Germinal center (tissue), 1 donor: ENCODE measurements at regions not wholly inside any gene's neighbourhood (a gene's known extent, or its start where the extent isn't known, plus 50 kb on each side); places are given as distances from the start of the nearest gene placed in this dataset.

Experiments
- DNase-seq: peaks from one replicate; pipeline ENCODE4 v3.0.0; 2012; ENCODE audit warnings: mixed read lengths, low spot score

DNA sequence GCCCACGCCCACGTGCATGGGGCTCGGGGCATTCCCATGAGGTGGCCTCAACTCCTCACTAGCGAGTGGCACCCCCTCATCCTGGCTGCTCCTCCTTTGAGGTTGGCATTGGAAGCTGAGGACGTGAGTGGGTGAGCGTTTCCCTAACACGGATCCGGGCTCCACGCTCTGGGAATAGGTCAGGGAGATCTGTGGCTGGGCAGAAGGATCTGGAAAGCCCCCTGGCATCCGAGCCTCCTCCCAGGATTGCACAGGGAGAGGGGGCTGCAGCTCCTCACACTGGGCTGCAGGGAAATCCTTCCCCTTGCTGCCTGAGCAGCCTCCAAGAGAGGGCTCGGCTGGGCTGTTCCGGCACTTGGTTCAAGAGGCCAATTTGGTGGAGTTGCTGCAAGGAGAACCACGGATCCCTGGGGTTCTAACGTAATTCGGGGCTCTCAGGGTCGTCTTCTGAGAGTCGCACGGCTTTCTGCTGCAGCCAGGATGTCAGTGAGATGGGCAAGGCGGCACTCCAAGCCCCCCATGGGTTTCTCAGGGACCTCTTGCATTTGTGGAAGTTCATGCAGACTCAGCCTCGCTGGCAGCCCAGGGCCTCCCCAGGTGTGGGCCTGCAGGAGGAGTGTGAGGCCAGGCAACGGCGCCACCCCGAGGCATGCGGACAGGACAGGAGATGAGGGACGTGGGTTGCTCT lies 1119.0 kb downstream of the BRD1 start:
- no peak for DNase-seq

- DNase-seq: no peak
These were observed 1119.7 kb downstream of the BRD1 start for GRCh38 chr22:48707763-48708557.

DNA sequence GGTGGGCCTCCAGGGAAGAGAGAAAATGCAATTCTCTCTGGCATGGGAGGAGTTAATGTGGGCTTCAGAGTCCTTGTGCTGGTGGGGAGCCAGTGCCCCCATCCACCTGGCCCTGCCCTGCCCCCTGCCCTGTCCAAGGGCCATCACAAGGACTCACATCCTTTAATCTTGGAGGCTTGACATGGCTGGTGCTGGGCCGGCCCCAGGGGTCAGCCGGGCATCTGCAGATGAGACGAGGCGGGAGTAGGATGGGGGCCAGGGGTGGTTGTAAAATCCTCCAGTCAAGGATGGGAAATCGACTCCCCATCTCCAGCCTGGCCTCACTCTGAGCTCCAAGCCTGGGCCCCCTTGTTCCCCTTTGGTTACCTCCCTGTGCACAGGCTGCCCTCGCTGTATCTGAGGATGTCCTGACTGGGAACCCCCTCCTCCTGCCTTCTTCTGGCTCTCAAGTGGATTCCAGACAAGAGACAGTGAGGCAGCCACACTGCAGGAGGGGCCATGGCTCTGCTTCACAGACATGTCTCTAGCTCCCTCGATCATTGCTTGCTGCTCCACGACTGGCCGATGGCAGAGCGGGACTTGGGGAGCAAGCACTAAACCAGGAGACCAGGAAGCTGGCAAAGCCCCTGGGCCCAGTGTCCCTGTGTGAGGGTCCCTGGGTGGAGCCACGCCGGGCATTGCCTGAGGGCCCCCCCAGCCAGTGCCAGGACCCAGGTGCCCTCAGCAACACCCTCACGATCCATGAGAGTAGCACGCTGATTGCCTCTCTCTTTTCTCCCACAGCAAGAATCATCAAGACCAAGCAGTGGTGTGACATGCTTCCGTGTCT lies 1120.5 kb downstream of the BRD1 start:
- no peak for DNase-seq

- DNase-seq: no peak
These were observed 1121.6 kb downstream of the BRD1 start for GRCh38 chr22:48705917-48706605.

GRCh38 chr22:48705159-48705916 lies 1122.3 kb downstream of the BRD1 start:
- DNase-seq: no peak

- no peak for DNase-seq
These were observed 1123.3 kb downstream of the BRD1 start for GRCh38 chr22:48704335-48704734.

- DNase-seq: no peak
These were observed 1124.3 kb downstream of the BRD1 start for GRCh38 chr22:48703265-48703941.

DNA sequence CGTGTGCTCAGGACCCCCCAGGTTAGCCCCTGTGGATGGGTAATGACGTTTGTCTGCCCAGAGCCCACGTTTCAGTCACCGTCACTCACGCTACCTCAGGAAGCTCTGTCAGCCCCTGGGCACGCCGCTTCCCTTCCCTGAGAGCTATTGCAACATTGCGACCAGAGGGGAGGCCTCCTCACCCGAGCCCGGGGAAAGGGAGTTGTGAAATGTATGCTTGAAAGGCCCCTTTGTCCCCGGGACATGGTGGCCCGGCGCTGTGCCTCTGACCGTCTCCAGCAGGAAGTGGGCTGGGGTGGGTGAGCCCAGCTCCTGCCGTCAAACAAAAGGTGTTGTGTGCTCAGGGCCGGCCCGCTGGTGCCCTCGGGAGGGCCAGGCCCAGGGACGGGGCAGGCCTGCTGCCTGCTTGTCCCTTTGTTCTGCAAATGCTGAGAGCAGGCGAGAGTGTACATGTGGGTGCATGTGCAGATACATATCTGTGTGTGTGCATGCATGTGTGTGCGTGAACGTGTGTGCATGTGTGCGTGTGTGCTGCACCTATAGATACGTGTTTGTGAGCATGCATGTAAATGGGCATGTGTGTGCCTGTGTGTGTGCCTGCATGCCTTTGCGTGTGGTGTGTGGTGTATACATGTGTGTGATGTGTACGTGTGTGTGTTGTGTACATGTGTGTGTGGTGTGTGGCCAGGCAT lies 1125.0 kb downstream of the BRD1 start:
- DNase-seq: no peak

DNA sequence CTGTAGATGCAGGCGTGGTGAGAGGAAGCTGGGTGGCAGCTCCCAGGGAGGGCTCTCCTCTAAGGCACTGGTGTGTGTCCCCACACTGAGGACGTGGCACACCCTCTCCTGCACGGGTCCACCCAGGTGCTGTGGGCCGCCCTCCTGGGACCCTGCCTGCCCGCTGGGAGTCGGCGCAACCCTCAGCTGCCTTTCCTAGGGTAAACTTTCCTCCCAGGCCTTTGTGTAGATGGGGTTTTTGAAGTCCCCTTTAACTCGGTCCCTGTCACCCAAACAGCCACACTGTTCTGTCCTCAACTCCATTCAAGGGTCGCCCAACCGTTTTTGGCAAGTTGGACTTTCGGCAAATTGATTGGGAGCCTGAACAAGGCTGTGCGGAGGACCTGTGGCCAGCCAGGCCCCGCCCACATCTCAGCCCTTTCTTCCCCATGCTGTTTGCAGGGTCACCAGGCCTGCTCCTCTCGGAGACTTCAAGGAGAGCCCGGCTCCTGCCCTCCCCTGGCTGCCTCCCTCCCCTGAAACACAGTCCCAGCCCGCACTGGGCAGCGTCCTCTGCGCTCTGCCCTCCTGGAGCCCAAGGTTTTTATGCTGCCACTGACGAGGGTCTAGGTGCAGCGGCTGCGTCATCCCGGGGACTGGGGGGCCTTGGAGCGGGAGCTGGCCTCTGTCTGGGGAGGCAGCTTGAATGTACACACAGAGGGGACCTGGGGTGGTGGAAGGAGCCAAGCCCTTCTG lies 1126.2 kb downstream of the BRD1 start:
- DNase-seq: no peak

GRCh38 chr22:48700566-48701295 lies 1126.9 kb downstream of the BRD1 start:
- DNase-seq: no peak

DNA sequence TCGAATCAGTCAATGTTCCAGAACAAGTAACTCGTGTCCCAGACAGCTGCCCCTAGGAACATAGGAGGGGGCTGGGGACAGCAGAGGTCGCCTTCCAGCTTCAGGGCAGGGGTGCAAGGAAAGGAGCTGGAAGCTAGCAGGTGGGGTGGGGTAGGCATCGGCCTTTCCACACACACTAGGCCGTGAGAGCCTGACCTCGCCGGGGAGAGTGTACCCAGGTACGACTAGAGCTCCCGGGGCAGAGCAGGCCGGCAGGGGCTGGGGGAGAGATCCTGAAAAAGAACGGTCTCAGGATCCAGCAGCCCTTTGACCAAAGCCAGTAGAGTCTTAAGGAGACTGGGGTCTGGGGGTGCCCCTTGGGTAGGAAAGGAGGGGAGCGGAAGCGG lies 1127.5 kb downstream of the BRD1 start:
- DNase-seq: no peak

DNA sequence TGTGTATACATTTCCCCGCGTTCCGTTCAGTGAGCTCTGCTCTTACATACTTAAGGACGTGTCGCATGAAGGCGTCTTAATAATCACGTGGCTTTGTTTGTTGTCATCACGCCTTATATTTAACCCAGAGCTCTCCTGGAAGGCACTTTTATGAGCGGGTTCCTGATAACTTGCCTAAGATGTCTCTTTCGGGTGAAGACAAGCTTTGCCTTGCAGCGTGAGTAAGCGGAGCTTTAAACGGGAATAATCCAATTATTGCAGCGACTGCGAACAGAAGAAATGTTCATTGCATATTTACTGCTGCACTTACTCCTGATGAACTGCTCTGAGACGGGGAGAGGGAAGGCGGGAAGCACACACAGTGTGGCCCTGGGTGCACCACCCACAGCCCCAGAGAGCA lies 1128.2 kb downstream of the BRD1 start:
- DNase-seq: no peak

DNA sequence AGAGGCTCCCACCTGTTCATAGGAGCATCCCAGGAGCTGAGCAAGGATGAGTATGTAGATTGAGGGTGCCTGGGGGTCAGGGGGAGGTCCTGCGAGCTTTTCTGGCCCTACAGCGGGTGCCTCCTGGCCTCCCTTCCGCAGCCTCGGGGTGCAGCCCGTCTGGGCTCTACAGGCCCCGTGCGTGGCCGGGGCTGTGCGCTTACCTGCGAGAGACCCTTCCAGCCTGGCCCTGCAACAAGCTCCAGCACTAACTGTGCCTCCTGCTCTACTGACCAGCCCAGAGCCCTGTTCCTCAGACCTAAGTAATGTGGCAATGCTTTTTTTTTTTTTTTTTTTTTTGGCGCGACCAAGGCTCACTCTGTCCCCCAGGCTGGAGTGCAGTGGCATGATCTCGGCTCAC lies 1129.1 kb downstream of the BRD1 start:
- DNase-seq: no peak

DNA sequence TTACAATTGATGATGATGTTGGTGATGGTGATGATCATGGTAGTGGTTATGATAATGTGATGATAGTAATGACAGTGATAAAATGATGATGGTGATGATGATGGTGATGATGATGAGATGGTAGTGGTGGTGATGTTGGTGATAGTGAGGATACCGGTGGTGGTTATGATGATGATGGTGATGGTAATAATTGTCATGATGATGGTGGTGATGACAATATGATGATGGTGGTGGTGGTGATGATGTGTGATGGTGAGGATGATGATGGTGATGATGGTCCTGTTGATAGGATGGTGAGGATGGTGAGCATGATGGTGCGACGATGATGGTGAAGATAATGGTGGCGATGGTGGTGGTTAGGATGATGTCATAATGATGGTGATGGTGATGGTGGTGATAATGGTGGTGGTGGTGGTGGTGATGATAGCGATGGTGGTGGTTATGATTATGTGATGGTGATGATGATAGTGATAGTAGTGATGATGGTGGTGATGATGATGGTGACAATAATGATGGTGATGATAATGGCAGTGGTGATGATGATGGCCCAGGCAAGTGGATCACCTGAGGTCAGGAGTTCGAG lies 1129.9 kb downstream of the BRD1 start:
- no peak for DNase-seq

- no peak for DNase-seq
These were observed 1130.5 kb downstream of the BRD1 start for GRCh38 chr22:48697223-48697622.

- no peak for DNase-seq
These were observed 1131.3 kb downstream of the BRD1 start for GRCh38 chr22:48696371-48696770.

- no peak for DNase-seq
These were observed 1131.9 kb downstream of the BRD1 start for GRCh38 chr22:48695731-48696305.

GRCh38 chr22:48695251-48695650 lies 1132.4 kb downstream of the BRD1 start:
- DNase-seq: no peak
